WTC11 (cell line): ENCODE measurements at regions not wholly inside any gene's neighbourhood (a gene's known extent, or its start where the extent isn't known, plus 50 kb on each side); places are given as distances from the start of the nearest gene placed in this dataset.

Experiments used
- ATAC-seq: fragments of 200-7000 bp; cut with Tn5 transposase; 2 replicates; pipeline ENCODE4 v1.10.0; 2021; ENCODE audit warnings: mild to moderate bottlenecking, moderate library complexity
- CTCF ChIA-PET: fragments of 300-600 bp; sonication (Branson Sonifier 250); formaldehyde crosslinking; loops from one replicate; lab custom pipeline; 2021; ENCODE audit warnings: antibody characterized with exemption; lab: Charles Lee
- POLR2A ChIA-PET: fragments of 350-600 bp; sonication (Branson Sonifier 250); formaldehyde crosslinking; loops from one replicate; lab custom pipeline; 2021; ENCODE audit warnings: antibody characterized with exemption; lab: Charles Lee
- DNase-seq: peaks from one replicate; pipeline ENCODE4 v3.0.0; 2021; ENCODE audit warnings: low spot score
- H3K27ac Mint-ChIP-seq: 2 replicates; pipeline ENCODE4 v1.8.0; 2021; ENCODE audit warnings: mixed read lengths
- H3K27me3 Mint-ChIP-seq: 2 replicates; pipeline ENCODE4 v1.8.0; 2021; ENCODE audit warnings: low read depth, mild to moderate bottlenecking, moderate library complexity, mixed read lengths
- H3K36me3 Mint-ChIP-seq: 2 replicates; pipeline ENCODE4 v1.8.0; 2021; ENCODE audit warnings: mixed read lengths
- H3K4me1 Mint-ChIP-seq: 2 replicates; pipeline ENCODE4 v1.8.0; 2022; ENCODE audit warnings: mixed read lengths
- H3K4me3 Mint-ChIP-seq: 2 replicates; pipeline ENCODE4 v1.8.0; 2021; ENCODE audit warnings: mild to moderate bottlenecking, moderate library complexity, mixed read lengths
- H3K9me3 Mint-ChIP-seq: 2 replicates; pipeline ENCODE4 v1.8.0; 2021; ENCODE audit warnings: mixed read lengths
- ATF1 ChIP-seq: sonication (generic); formaldehyde crosslinking; IDR thresholded peaks from 2 replicates; pipeline ENCODE4 v1.8.1; 2023; ENCODE audit warnings: mild to moderate bottlenecking, moderate library complexity, missing genetic modification reagents
- CBFB ChIP-seq: sonication (generic); formaldehyde crosslinking; IDR thresholded peaks from 2 replicates; pipeline ENCODE4 v1.8.1; 2022; ENCODE audit warnings: mild to moderate bottlenecking, low read depth, missing genetic modification reagents
- CREM ChIP-seq: sonication (generic); formaldehyde crosslinking; IDR thresholded peaks from 2 replicates; pipeline ENCODE4 v1.8.1; 2022; ENCODE audit warnings: mild to moderate bottlenecking, missing genetic modification reagents, moderate library complexity
- EMX1 ChIP-seq: fragments of 250-450 bp; sonication (Bioruptor Pico); IDR thresholded peaks from 2 replicates; pipeline ENCODE4 v1.8.0; 2021; ENCODE audit warnings: mild to moderate bottlenecking
- ETV6 ChIP-seq: sonication (generic); formaldehyde crosslinking; IDR thresholded peaks from 2 replicates; pipeline ENCODE4 v1.8.1; 2022; ENCODE audit warnings: mild to moderate bottlenecking, missing genetic modification reagents
- FOXJ3 ChIP-seq: sonication (generic); formaldehyde crosslinking; IDR thresholded peaks from 2 replicates; pipeline ENCODE4 v1.9.0; 2021; ENCODE audit warnings: missing genetic modification reagents, mild to moderate bottlenecking, borderline replicate concordance
- FOXP1 ChIP-seq: sonication (generic); formaldehyde crosslinking; IDR thresholded peaks from 2 replicates; pipeline ENCODE4 v1.8.0; 2022; ENCODE audit warnings: missing genetic modification reagents, mild to moderate bottlenecking, moderate library complexity, borderline replicate concordance
- GABPB1 ChIP-seq: sonication (generic); formaldehyde crosslinking; IDR thresholded peaks from 2 replicates; pipeline ENCODE4 v1.8.1; 2023; ENCODE audit warnings: mild to moderate bottlenecking, missing genetic modification reagents
- GRHL2 ChIP-seq: fragments of 250-450 bp; sonication (Bioruptor Pico); IDR thresholded peaks from 2 replicates; pipeline ENCODE4 v1.8.0; 2022; ENCODE audit warnings: mild to moderate bottlenecking, moderate library complexity; ENCODE audit not compliant: insufficient replicate concordance, severe bottlenecking
- HMGA2 ChIP-seq: fragments of 250-450 bp; sonication (Bioruptor Pico); IDR thresholded peaks from 2 replicates; pipeline ENCODE4 v1.4.0; 2021; ENCODE audit warnings: mild to moderate bottlenecking, moderate library complexity
- NFATC4 ChIP-seq: fragments of 250-450 bp; sonication (Bioruptor Pico); IDR thresholded peaks from 2 replicates; pipeline ENCODE4 v1.9.0; 2021; ENCODE audit warnings: mild to moderate bottlenecking
- NFYB ChIP-seq: sonication (generic); formaldehyde crosslinking; conservative IDR thresholded peaks from 2 replicates; pipeline ENCODE4 v1.8.0; 2022; ENCODE audit warnings: low read depth, missing genetic modification reagents
- NR1H2 ChIP-seq: sonication (generic); formaldehyde crosslinking; IDR thresholded peaks from 2 replicates; pipeline ENCODE4 v1.9.0; 2021; ENCODE audit warnings: mild to moderate bottlenecking, moderate library complexity, missing genetic modification reagents
- NR3C1 ChIP-seq: sonication (generic); formaldehyde crosslinking; conservative IDR thresholded peaks from 2 replicates; pipeline ENCODE4 v1.8.1; 2023; ENCODE audit warnings: low read depth, mild to moderate bottlenecking, missing genetic modification reagents
- PRRX2 ChIP-seq: fragments of 250-450 bp; sonication (Bioruptor Pico); IDR thresholded peaks from 2 replicates; pipeline ENCODE4 v1.8.0; 2021; ENCODE audit warnings: mild to moderate bottlenecking
- SMAD4 ChIP-seq: sonication (generic); formaldehyde crosslinking; IDR thresholded peaks from 2 replicates; pipeline ENCODE4 v1.8.0; 2022; ENCODE audit warnings: mild to moderate bottlenecking, missing genetic modification reagents
- SOX15 ChIP-seq: fragments of 250-450 bp; sonication (Bioruptor Pico); IDR thresholded peaks from 2 replicates; pipeline ENCODE4 v1.9.0; 2021; ENCODE audit warnings: mild to moderate bottlenecking
- ZNF232 ChIP-seq: sonication (generic); formaldehyde crosslinking; IDR thresholded peaks from 2 replicates; pipeline ENCODE4 v1.8.0; 2022; ENCODE audit warnings: mild to moderate bottlenecking, missing genetic modification reagents
- TF ChIP-seq, protein P1 (sequence below): sonication (generic); formaldehyde crosslinking; IDR thresholded peaks from 2 replicates; pipeline ENCODE4 v1.8.1; 2023; ENCODE audit warnings: mild to moderate bottlenecking, missing genetic modification reagents
- TF ChIP-seq, protein P2 (sequence below): sonication (generic); formaldehyde crosslinking; conservative IDR thresholded peaks from 2 replicates; pipeline ENCODE4 v1.8.1; 2022; ENCODE audit warnings: mild to moderate bottlenecking, missing genetic modification reagents
- TF ChIP-seq, protein P3 (sequence below): sonication (generic); formaldehyde crosslinking; IDR thresholded peaks from 2 replicates; pipeline ENCODE4 v1.8.0; 2022; ENCODE audit warnings: missing genetic modification reagents
- TF ChIP-seq, protein P4 (sequence below): sonication (generic); formaldehyde crosslinking; IDR thresholded peaks from 2 replicates; pipeline ENCODE4 v1.8.0; 2022; ENCODE audit warnings: mild to moderate bottlenecking, missing genetic modification reagents
- TF ChIP-seq, protein P5 (sequence below): sonication (generic); formaldehyde crosslinking; IDR thresholded peaks from 2 replicates; pipeline ENCODE4 v1.8.1; 2022; ENCODE audit warnings: low read depth, mild to moderate bottlenecking, moderate library complexity, missing genetic modification reagents, borderline replicate concordance

DNA sequence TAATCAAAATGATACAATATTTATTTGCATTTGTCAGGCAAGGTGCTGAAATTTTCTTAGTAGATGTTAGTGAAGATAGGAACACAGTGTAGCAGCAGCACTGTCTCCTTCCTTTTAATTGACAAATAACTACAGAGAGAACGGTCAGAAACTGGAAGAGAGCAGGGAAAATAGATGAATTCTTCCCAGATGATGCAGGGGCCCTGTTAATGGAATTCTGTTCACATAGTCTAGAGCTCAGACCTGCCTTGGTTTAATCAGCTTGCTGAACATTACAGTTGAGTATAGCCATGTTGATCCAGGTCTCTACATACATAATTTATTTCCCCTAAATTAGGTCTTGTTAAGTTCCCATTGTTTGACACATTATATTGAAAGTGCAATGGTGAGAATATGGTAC is 127.4 kb downstream of the SLC17A6 start (continued):
- no peak for TF ChIP-seq CREM
- TF ChIP-seq NR3C1 (CRISPR knock-in tag) = no peak
- no peak for TF ChIP-seq ZNF232 (CRISPR knock-in tag)
- TF ChIP-seq, protein P1, sequence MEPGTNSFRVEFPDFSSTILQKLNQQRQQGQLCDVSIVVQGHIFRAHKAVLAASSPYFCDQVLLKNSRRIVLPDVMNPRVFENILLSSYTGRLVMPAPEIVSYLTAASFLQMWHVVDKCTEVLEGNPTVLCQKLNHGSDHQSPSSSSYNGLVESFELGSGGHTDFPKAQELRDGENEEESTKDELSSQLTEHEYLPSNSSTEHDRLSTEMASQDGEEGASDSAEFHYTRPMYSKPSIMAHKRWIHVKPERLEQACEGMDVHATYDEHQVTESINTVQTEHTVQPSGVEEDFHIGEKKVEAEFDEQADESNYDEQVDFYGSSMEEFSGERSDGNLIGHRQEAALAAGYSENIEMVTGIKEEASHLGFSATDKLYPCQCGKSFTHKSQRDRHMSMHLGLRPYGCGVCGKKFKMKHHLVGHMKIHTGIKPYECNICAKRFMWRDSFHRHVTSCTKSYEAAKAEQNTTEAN (CRISPR knock-in tag) = no peak
- no peak for TF ChIP-seq NFATC4 (CRISPR knock-in tag)
- TF ChIP-seq, protein P2, sequence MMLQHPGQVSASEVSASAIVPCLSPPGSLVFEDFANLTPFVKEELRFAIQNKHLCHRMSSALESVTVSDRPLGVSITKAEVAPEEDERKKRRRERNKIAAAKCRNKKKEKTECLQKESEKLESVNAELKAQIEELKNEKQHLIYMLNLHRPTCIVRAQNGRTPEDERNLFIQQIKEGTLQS (CRISPR knock-in tag) = no peak
- TF ChIP-seq GABPB1 = no peak
- no peak for TF ChIP-seq NR1H2 (CRISPR knock-in tag)
- TF ChIP-seq, protein P3, sequence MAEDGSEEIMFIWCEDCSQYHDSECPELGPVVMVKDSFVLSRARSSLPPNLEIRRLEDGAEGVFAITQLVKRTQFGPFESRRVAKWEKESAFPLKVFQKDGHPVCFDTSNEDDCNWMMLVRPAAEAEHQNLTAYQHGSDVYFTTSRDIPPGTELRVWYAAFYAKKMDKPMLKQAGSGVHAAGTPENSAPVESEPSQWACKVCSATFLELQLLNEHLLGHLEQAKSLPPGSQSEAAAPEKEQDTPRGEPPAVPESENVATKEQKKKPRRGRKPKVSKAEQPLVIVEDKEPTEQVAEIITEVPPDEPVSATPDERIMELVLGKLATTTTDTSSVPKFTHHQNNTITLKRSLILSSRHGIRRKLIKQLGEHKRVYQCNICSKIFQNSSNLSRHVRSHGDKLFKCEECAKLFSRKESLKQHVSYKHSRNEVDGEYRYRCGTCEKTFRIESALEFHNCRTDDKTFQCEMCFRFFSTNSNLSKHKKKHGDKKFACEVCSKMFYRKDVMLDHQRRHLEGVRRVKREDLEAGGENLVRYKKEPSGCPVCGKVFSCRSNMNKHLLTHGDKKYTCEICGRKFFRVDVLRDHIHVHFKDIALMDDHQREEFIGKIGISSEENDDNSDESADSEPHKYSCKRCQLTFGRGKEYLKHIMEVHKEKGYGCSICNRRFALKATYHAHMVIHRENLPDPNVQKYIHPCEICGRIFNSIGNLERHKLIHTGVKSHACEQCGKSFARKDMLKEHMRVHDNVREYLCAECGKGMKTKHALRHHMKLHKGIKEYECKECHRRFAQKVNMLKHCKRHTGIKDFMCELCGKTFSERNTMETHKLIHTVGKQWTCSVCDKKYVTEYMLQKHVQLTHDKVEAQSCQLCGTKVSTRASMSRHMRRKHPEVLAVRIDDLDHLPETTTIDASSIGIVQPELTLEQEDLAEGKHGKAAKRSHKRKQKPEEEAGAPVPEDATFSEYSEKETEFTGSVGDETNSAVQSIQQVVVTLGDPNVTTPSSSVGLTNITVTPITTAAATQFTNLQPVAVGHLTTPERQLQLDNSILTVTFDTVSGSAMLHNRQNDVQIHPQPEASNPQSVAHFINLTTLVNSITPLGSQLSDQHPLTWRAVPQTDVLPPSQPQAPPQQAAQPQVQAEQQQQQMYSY (CRISPR knock-in tag) = no peak
- TF ChIP-seq ATF1 (CRISPR knock-in tag) = no peak

DNA sequence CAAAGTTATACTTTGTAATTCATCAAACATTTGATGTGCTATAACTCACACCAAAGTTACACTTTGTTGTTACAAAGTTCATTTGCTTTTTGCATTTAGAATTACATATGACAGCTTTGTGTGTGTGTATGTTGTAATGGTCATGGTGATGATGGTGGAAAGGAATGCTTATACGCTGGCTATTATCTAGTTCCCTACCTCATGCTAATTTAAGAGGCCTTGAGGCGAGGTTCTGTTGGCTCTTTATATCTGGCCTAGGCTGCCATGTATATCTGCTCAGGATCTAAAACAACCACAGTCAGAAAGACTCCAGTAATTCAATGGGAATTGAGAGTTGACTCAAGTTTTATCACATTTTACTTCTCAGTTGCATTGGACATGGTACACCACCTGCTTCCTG is 123.4 kb downstream of the SLC17A6 start:
- peaks cover 11% of the 10 kb centered on the region for H3K4me1 Mint-ChIP-seq
- no peaks in the 10 kb centered on the region for H3K36me3 Mint-ChIP-seq
- POLR2A ChIA-PET = no interaction called here
- H3K9me3 Mint-ChIP-seq = no peaks in the 10 kb centered on the region
- no peak overlapping the region for H3K27ac Mint-ChIP-seq
- H3K27me3 Mint-ChIP-seq = no peaks in the 10 kb centered on the region
- H3K4me3 Mint-ChIP-seq = no peak overlapping the region
- CTCF ChIA-PET = no interaction called here
- no peak for ATAC-seq
- no peak for DNase-seq
- TF ChIP-seq FOXP1 (CRISPR knock-in tag) (no peak), HMGA2 (CRISPR knock-in tag) (no peak), FOXJ3 (no peak), EMX1 (no peak), SOX15 (CRISPR knock-in tag) (no peak), CBFB (CRISPR knock-in tag) (no peak), GRHL2 (CRISPR knock-in tag) (no peak), NFYB (no peak), PRRX2 (CRISPR knock-in tag) (no peak), SMAD4 (CRISPR knock-in tag) (no peak), ETV6 (CRISPR knock-in tag) (no peak)
- TF ChIP-seq, protein P1 (CRISPR knock-in tag) = no peak
- TF ChIP-seq, protein P3 (CRISPR knock-in tag) = no peak
- TF ChIP-seq, protein P4, sequence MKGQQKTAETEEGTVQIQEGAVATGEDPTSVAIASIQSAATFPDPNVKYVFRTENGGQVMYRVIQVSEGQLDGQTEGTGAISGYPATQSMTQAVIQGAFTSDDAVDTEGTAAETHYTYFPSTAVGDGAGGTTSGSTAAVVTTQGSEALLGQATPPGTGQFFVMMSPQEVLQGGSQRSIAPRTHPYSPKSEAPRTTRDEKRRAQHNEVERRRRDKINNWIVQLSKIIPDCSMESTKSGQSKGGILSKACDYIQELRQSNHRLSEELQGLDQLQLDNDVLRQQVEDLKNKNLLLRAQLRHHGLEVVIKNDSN (CRISPR knock-in tag) = no peak
- TF ChIP-seq, protein P5, sequence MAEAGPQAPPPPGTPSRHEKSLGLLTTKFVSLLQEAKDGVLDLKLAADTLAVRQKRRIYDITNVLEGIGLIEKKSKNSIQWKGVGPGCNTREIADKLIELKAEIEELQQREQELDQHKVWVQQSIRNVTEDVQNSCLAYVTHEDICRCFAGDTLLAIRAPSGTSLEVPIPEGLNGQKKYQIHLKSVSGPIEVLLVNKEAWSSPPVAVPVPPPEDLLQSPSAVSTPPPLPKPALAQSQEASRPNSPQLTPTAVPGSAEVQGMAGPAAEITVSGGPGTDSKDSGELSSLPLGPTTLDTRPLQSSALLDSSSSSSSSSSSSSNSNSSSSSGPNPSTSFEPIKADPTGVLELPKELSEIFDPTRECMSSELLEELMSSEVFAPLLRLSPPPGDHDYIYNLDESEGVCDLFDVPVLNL = no peak
